GM23338 (cell line): ENCODE measurements at regions not wholly inside any gene's neighbourhood (a gene's known extent, or its start where the extent isn't known, plus 50 kb on each side); places are given as distances from the start of the nearest gene placed in this dataset.
"Not testable (repeated sequence)": the region's sequence is repeated elsewhere in the genome, so short reads cannot be mapped to it uniquely, and the experiment has no call there.

Source experiments
- ATAC-seq: fragments of 200-7000 bp; cut with Tn5 transposase; 3 replicates; pipeline ENCODE4 v1.9.1; 2020
- DNase-seq: peaks from one replicate; pipeline ENCODE4 v3.0.0-alpha.2; 2015; ENCODE audit warnings: low spot score
- H2AFZ ChIP-seq: fragments of 200-600 bp; sonication (generic); 2 replicates; pipeline ENCODE4 v1.8.0; 2016; ENCODE audit warnings: antibody characterized with exemption, mild to moderate bottlenecking, moderate library complexity
- H3F3A ChIP-seq: fragments of 200-600 bp; sonication (generic); replicated peaks from 2 replicates; pipeline ENCODE4 v1.8.0; 2017; ENCODE audit warnings: antibody characterized with exemption, mixed run types, low read depth
- H3K27ac ChIP-seq: fragments of 200-600 bp; sonication (generic); 2 replicates; pipeline ENCODE4 v1.6.1; 2016; ENCODE audit warnings: low read depth
- H3K27me3 ChIP-seq: fragments of 200-600 bp; sonication (generic); 2 replicates; pipeline ENCODE4 v1.8.0; 2016; ENCODE audit warnings: mild to moderate bottlenecking, mixed run types, moderate library complexity; ENCODE audit not compliant: insufficient read depth
- H3K36me3 ChIP-seq: fragments of 200-600 bp; sonication (generic); 2 replicates; pipeline ENCODE4 v1.8.0; 2016; ENCODE audit warnings: mild to moderate bottlenecking; ENCODE audit not compliant: insufficient read depth
- H3K4me1 ChIP-seq: fragments of 200-600 bp; sonication (generic); 2 replicates; pipeline ENCODE4 v1.8.0; 2016; ENCODE audit warnings: mild to moderate bottlenecking, moderate library complexity; ENCODE audit not compliant: insufficient read depth
- H3K4me2 ChIP-seq: fragments of 200-600 bp; sonication (generic); 2 replicates; pipeline ENCODE4 v1.7.1; 2017; ENCODE audit warnings: mixed run types
- H3K4me3 ChIP-seq: fragments of 200-600 bp; sonication (generic); 2 replicates; pipeline ENCODE4 v1.6.1; 2016; ENCODE audit warnings: mixed run types
- H3K79me2 ChIP-seq: fragments of 200-600 bp; sonication (generic); replicated peaks from 2 replicates; pipeline ENCODE4 v1.8.0; 2017; ENCODE audit warnings: mild to moderate bottlenecking; ENCODE audit not compliant: insufficient read depth
- H3K9me2 ChIP-seq: fragments of 200-600 bp; sonication (generic); 2 replicates; pipeline ENCODE4 v1.8.0; 2017; ENCODE audit not compliant: insufficient read depth
- H4K20me1 ChIP-seq: fragments of 200-600 bp; sonication (generic); replicated peaks from 2 replicates; pipeline ENCODE4 v1.8.0; 2017; ENCODE audit warnings: mild to moderate bottlenecking; ENCODE audit not compliant: insufficient read depth
- H3K27ac Mint-ChIP-seq: 2 replicates; pipeline ENCODE4 v1.8.0; 2020; ENCODE audit warnings: inconsistent platforms, mild to moderate bottlenecking, moderate library complexity, mixed read lengths
- H3K27me3 Mint-ChIP-seq: 3 replicates; pipeline ENCODE4 v1.8.0; 2022; ENCODE audit warnings: low read depth, mild to moderate bottlenecking, moderate library complexity, mixed read lengths, inconsistent platforms; ENCODE audit not compliant: insufficient read depth, poor library complexity
- H3K36me3 Mint-ChIP-seq: 3 replicates; pipeline ENCODE4 v1.8.0; 2021; ENCODE audit warnings: low read depth, mild to moderate bottlenecking, inconsistent platforms, moderate library complexity, mixed read lengths
- H3K4me1 Mint-ChIP-seq: 3 replicates; pipeline ENCODE4 v1.8.0; 2020; ENCODE audit warnings: mild to moderate bottlenecking, inconsistent platforms, mixed read lengths
- H3K4me3 Mint-ChIP-seq: 3 replicates; pipeline ENCODE4 v1.8.0; 2021; ENCODE audit warnings: moderate library complexity, mild to moderate bottlenecking, inconsistent platforms, mixed read lengths
- H3K9me3 Mint-ChIP-seq: 3 replicates; pipeline ENCODE4 v1.8.0; 2020; ENCODE audit warnings: moderate library complexity, mild to moderate bottlenecking, inconsistent platforms, mixed read lengths
- EZH2 ChIP-seq: fragments of 200-600 bp; sonication (generic); IDR thresholded peaks from one replicate; pipeline ENCODE4 v1.8.0; 2017; ENCODE audit warnings: antibody characterized with exemption, mild to moderate bottlenecking, low read depth; ENCODE audit not compliant: unreplicated experiment
- EZH2phosphoT487 ChIP-seq: fragments of 200-600 bp; sonication (generic); IDR thresholded peaks from one replicate; pipeline ENCODE4 v1.8.1; 2018; ENCODE audit warnings: antibody characterized with exemption; ENCODE audit not compliant: unreplicated experiment
- JUNB ChIP-seq: IDR thresholded peaks from one replicate; pipeline ENCODE4 v1.6.1; 2016; ENCODE audit warnings: antibody characterized with exemption; ENCODE audit not compliant: unreplicated experiment
- NANOG ChIP-seq: IDR thresholded peaks from 2 replicates; pipeline ENCODE4 v1.6.1; 2016; ENCODE audit warnings: antibody characterized with exemption, borderline replicate concordance
- ZNF114 ChIP-seq: fragments of 250-450 bp; sonication (Bioruptor Pico); IDR thresholded peaks from 2 replicates; pipeline ENCODE4 v1.5.0; 2020; ENCODE audit warnings: mild to moderate bottlenecking, moderate library complexity
- ZNF331 ChIP-seq: fragments of 250-450 bp; sonication (Bioruptor Pico); IDR thresholded peaks from 2 replicates; pipeline ENCODE4 v1.5.0; 2020; ENCODE audit warnings: low read depth, mild to moderate bottlenecking, moderate library complexity

DNA sequence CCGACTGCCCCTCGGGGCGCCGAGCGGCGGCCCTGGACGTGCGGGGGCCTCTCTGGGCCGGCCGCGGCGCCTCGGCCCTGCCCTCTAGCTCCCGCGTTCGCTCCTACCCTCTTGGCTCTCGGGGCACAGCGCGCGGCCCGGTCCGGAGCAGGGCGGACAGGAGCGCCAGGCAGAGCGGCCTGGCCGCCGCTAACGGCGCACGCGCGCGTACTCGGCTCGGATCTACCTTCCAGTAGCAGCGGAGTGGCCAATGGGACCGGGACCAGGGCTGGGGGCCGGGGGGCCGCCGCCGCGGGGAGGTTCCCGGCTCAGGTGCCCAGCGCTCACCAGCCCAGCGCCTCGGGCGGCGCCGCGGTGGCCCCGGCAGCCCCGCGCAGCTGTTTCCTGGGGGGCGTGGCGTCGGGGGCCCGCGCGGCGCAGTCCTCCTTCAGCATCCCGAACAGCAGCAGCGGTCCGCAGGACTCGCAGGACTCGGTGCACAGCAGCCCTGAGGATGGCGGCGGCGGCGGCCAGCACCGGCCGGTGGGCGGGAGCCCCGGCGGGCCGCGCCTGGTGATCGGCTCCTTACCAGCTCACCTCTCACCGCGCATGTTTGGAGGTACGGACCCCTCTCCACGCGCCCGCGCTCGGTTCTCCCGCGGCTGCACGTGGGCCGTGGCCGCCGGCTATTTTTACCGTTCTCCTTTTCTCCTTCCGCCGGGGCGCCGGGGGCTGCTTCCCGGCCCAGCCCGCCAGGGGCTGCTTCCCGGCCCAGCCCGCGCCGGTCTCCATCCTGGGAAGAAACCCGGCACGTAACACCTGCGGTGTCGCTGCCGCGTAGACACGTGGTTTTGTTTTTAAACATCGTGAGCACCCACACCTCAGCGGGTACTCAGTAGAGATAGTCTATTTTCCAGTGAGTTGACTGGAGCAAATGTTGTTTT is 162.9 kb downstream of the KBTBD2 start:
- not testable (repeated sequence) for H2AFZ ChIP-seq, H3K36me3 Mint-ChIP-seq, H3K36me3 ChIP-seq, H3K27ac ChIP-seq, H3K27me3 Mint-ChIP-seq, H3F3A ChIP-seq, H3K27ac Mint-ChIP-seq, H4K20me1 ChIP-seq, H3K4me1 ChIP-seq, H3K79me2 ChIP-seq, H3K9me3 Mint-ChIP-seq, H3K9me2 ChIP-seq
- H3K4me3 Mint-ChIP-seq, result peak overlapping the region; percentile 82
- ATAC-seq (peak; percentile 86), DNase-seq (peak; percentile 74)
- peak overlapping the region; percentile 68 for H3K4me3 ChIP-seq
- H3K4me1 Mint-ChIP-seq, result peaks cover 20% of the 10 kb centered on the region; the same call in 2 of the 3 replicates
- H3K27me3 ChIP-seq, result peaks cover 24% of the 10 kb centered on the region
- peak overlapping the region; percentile 84 for H3K4me2 ChIP-seq

DNA sequence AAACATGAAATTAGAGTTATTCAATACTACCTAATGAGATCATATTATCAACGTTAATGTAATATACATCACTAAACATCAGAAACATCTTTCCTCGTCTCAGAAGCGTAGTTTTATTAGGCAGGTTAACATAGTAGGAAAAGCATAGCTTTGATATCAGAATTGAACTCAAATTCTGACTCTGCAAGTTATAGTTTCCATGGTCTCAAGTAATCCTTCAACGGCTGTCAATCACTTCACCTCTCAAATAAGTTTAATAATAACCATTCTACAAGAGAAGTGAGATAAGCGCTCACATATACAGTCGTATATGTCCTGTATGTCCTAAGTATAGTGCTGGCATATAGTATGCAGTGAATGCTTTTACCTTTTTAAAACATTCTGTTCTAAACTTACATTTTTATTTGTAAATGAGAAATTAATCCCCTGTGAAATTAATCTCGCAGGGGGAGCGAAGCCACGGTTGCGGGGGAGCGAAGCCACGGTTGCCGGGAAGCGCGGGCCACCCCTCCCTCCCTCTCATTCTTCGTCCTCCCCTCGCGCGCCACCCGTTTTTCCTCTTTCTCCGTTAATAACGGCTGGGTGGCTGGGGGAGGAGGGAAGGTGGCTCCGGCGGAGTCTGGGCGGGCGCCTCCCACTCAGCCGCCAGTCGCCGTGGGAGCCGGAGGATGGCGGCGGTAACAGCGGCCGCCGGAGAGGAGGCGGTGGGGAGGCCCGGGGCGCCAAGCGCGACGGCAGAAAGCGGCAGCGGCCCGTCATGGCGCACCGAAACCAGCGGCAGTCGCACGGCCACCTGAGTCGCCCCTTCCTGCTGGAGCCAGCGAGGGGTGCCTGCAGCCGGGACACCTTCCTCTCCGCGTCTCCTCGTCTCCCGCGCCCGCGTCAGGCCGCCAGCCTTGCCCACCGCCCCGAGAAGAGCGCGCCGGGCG is 163.8 kb downstream of the KBTBD2 start:
- H3K4me2 ChIP-seq, result peak overlapping the region; percentile 84
- H3K9me3 Mint-ChIP-seq, H3K36me3 ChIP-seq, H3K27me3 Mint-ChIP-seq, H3K36me3 Mint-ChIP-seq, H3K27ac ChIP-seq, H3F3A ChIP-seq, H3K4me1 ChIP-seq, H3K79me2 ChIP-seq, H3K9me2 ChIP-seq, H3K27ac Mint-ChIP-seq, H4K20me1 ChIP-seq: not testable (repeated sequence)
- ATAC-seq, result peak; percentile 59
- peak overlapping the region; percentile 68 for H3K4me3 ChIP-seq
- H3K27me3 ChIP-seq, result peaks cover 24% of the 10 kb centered on the region
- Mint-ChIP-seq H3K4me3 (peak overlapping the region; percentile 82), H3K4me1 (peaks cover 19% of the 10 kb centered on the region; the same call in 2 of the 3 replicates)
- peak; percentile 56 for DNase-seq
- peak overlapping the region; percentile 63; the same call in 1 of the 2 replicates for H2AFZ ChIP-seq

DNA sequence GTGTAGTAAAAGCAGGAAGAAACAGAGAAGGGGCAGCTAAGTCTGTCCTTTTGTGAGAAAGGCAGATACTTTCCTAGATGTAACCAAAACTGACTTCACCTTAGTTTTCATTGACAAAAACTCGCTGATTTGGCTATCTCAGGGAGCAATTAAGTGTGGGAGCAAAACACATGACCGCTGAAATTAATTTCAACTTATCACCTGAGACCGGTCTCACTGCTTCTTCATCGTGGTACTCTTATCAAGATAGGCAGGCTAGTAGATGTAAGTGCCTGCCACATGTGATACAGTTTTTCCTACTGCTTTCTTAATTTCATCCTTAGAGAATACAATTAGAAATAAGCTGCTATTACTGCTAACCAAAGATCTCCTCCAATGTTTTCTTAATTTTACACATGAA is 168.7 kb downstream of the KBTBD2 start:
- H3K4me1 ChIP-seq, H3K4me2 ChIP-seq, DNase-seq, H3K9me3 Mint-ChIP-seq, H3K4me3 ChIP-seq, H3K27me3 Mint-ChIP-seq, H3K36me3 Mint-ChIP-seq, ATAC-seq, H3K9me2 ChIP-seq, H3K79me2 ChIP-seq, H3K4me1 Mint-ChIP-seq, H3K27ac ChIP-seq, H2AFZ ChIP-seq, H4K20me1 ChIP-seq, H3K36me3 ChIP-seq, H3K4me3 Mint-ChIP-seq, H3K27ac Mint-ChIP-seq, H3F3A ChIP-seq: not testable (repeated sequence)
- peaks cover 10% of the 10 kb centered on the region; the same call in 1 of the 2 replicates for H3K27me3 ChIP-seq

DNA sequence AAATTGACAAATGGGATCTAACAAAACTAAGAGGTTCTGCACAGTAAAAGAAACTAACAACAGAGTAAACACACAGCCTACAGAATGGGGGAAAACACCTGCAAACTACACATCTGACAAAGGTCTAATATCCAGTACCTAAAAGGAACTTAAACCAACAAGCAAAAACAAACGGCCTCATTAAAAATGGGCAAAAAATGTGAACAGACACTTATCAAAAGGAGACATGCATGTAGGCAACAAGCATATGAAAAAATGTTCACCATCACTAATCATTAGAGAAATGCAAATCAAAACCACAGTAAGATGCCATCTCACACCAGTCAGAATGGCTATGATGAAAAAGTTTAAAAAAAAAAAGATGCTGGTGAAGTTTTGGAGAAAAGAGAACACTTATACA is 197.4 kb downstream of the KBTBD2 start:
- H3K4me2 ChIP-seq, result no peak overlapping the region
- H3K4me1 Mint-ChIP-seq, result peaks cover 12% of the 10 kb centered on the region; the same call in 2 of the 3 replicates
- H3K27me3 Mint-ChIP-seq, result peaks cover 2% of the 10 kb centered on the region
- peaks cover 29% of the 10 kb centered on the region for H3K9me3 Mint-ChIP-seq
- H4K20me1 ChIP-seq, result no peaks in the 10 kb centered on the region
- no peak overlapping the region for H2AFZ ChIP-seq
- H3F3A ChIP-seq, result no peaks in the 10 kb centered on the region
- no peaks in the 10 kb centered on the region for H3K27me3 ChIP-seq
- H3K36me3 ChIP-seq, result no peaks in the 10 kb centered on the region; the same call in 1 of the 2 replicates
- H3K36me3 Mint-ChIP-seq, result peaks cover 37% of the 10 kb centered on the region; the same call in 2 of the 3 replicates
- H3K4me1 ChIP-seq, result no peaks in the 10 kb centered on the region
- no peak overlapping the region; the same call in 2 of the 3 replicates for H3K4me3 Mint-ChIP-seq
- no peak overlapping the region for H3K4me3 ChIP-seq
- ATAC-seq (no peak), DNase-seq (no peak)
- H3K27ac ChIP-seq, result no peak overlapping the region
- H3K9me2 ChIP-seq, result no peaks in the 10 kb centered on the region
- H3K27ac Mint-ChIP-seq, result no peak overlapping the region
- no peaks in the 10 kb centered on the region for H3K79me2 ChIP-seq
- TF ChIP-seq NANOG (no peak), JUNB (no peak), ZNF114 (no peak), ZNF331 (CRISPR knock-in tag) (no peak), EZH2phosphoT487 (no peak), EZH2 (no peak)
